ENCODE measurements at regions not wholly inside any gene's neighbourhood (a gene's known extent, or its start where the extent isn't known, plus 50 kb on each side); places are given as distances from the start of the nearest gene placed in this dataset.

DNA sequence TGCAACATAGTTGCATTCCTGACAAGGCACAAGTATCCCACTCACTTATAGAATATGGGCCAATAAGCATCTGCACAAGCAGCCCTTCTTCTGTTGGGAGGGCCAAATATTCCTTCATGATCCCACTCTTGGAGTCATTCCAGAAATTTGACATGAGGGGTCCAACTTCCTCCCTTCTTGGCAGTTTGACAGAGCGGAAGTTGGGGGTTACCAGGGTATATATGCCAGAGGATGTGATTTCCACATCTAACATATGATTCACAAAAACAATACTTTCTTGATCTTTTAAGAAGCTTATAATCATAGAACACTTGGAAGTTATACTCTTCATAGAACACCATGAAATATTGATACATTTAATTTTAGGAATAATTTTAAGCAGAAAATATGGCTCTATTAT is 100.9 kb upstream of the CRBN start (continued):
- TF ChIP-seq ATF2 (IDR thresholded peaks at IDR 0.05; ENCODE audit: low read length) = no peak
- TF ChIP-seq, protein P1, sequence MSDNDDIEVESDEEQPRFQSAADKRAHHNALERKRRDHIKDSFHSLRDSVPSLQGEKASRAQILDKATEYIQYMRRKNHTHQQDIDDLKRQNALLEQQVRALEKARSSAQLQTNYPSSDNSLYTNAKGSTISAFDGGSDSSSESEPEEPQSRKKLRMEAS (IDR thresholded peaks at IDR 0.05) = no peak

All from H1 (cell line).